Keratinocyte (primary cell): ENCODE measurements at regions not wholly inside any gene's neighbourhood (a gene's known extent, or its start where the extent isn't known, plus 50 kb on each side); places are given as distances from the start of the nearest gene placed in this dataset.

Experiments used
- DNase-seq: peaks from one replicate; pipeline ENCODE4 v3.0.0-alpha.2; 2011; ENCODE audit warnings: low read depth, missing footprints, low spot score
- FAIRE-seq: peaks from 2 replicates; lab custom pipeline; 2011; peaks lifted over from hg19 to GRCh38; lab: Jason Lieb, UNC
- H2AFZ ChIP-seq: 2 replicates; pipeline ENCODE4 v1.6.0; 2012; ENCODE audit warnings: low read length, control low read depth, inconsistent platforms; ENCODE audit not compliant: control insufficient read depth
- H3K27ac ChIP-seq: 2 replicates; pipeline ENCODE4 v1.5.1; 2011; ENCODE audit warnings: low read length; ENCODE audit not compliant: control insufficient read depth, insufficient read depth
- H3K27me3 ChIP-seq: 3 replicates; pipeline ENCODE4 v1.6.0; 2011; ENCODE audit warnings: low read length; ENCODE audit not compliant: control insufficient read depth, insufficient read depth; ENCODE audit errors: extremely low read depth
- H3K36me3 ChIP-seq, 2 experiments: 2 replicates in 1 of 2; 3 replicates in 1 of 2; pipeline ENCODE4 v1.5.1; 2011; ENCODE audit warnings: low read length in 2 of 2, mild to moderate bottlenecking in 1 of 2; ENCODE audit not compliant: control insufficient read depth in 2 of 2, insufficient read depth in 2 of 2; ENCODE audit errors: extremely low read depth in 1 of 2
- H3K4me1 ChIP-seq: 3 replicates; pipeline ENCODE4 v1.5.1; 2011; ENCODE audit warnings: low read length; ENCODE audit not compliant: control insufficient read depth, insufficient read depth; ENCODE audit errors: extremely low read depth
- H3K4me2 ChIP-seq: 3 replicates; pipeline ENCODE4 v1.6.0; 2011; ENCODE audit warnings: low read depth, low read length; ENCODE audit not compliant: control insufficient read depth, insufficient read depth; ENCODE audit errors: extremely low read depth
- H3K4me3 ChIP-seq, 3 experiments: fragments of 200-600 bp in 1 of 3; sonication (generic) in 1 of 3; 2 replicates in 2 of 3; 3 replicates in 1 of 3; pipeline ENCODE4 v1.5.1; 2011 to 2016; ENCODE audit warnings: low read length in 3 of 3, mild to moderate bottlenecking in 3 of 3, control low read depth in 2 of 3, inconsistent platforms in 1 of 3, low read depth in 1 of 3, mixed read lengths in 1 of 3, mixed run types in 1 of 3, moderate library complexity in 1 of 3; ENCODE audit not compliant: control insufficient read depth in 2 of 3, insufficient read depth in 2 of 3; ENCODE audit errors: extremely low read depth in 1 of 3
- H3K79me2 ChIP-seq: 2 replicates; pipeline ENCODE4 v1.6.0; 2012; ENCODE audit warnings: low read length; ENCODE audit not compliant: control insufficient read depth, insufficient read depth
- H3K9ac ChIP-seq: 3 replicates; pipeline ENCODE4 v1.6.0; 2011; ENCODE audit warnings: low read length; ENCODE audit not compliant: control insufficient read depth, insufficient read depth; ENCODE audit errors: extremely low read depth
- H3K9me1 ChIP-seq: 3 replicates; pipeline ENCODE4 v1.6.0; 2011; ENCODE audit warnings: low read length; ENCODE audit not compliant: control insufficient read depth, insufficient read depth; ENCODE audit errors: extremely low read depth
- H3K9me3 ChIP-seq: 2 replicates; pipeline ENCODE4 v1.5.1; 2012; ENCODE audit warnings: low read depth, low read length; ENCODE audit not compliant: control insufficient read depth
- H4K20me1 ChIP-seq: 3 replicates; pipeline ENCODE4 v1.6.0; 2011; ENCODE audit warnings: low read length; ENCODE audit not compliant: control insufficient read depth, insufficient read depth; ENCODE audit errors: extremely low read depth
- EZH2 ChIP-seq: IDR thresholded peaks from one replicate; pipeline ENCODE4 v1.6.1; 2012; ENCODE audit warnings: inconsistent platforms, mild to moderate bottlenecking, low read length, moderate library complexity
- dilution Hi-C: fragments of 300-500 bp; cut with MboI; formaldehyde crosslinking; loops from one replicate; pipeline ENCODE4 v1.7.0; 2020; ENCODE audit warnings: low sequenced_read_pairs; ENCODE audit not compliant: extremely low pct_ligation_motif_present
- TF ChIP-seq, protein P1 (sequence below), 3 experiments: IDR thresholded peaks in 1 of 3; conservative IDR thresholded peaks in 1 of 3; optimal IDR thresholded peaks in 1 of 3; 2 replicates in 2 of 3; 3 replicates in 1 of 3; pipeline versions ENCODE3 to v1.5.1; 2011; ENCODE audit warnings: low read length in 3 of 3, mild to moderate bottlenecking in 3 of 3, moderate library complexity in 2 of 3, control low read depth in 1 of 3, inconsistent platforms in 1 of 3; ENCODE audit not compliant: insufficient read depth in 2 of 3; ENCODE audit errors: extremely low read depth in 1 of 3

DNA sequence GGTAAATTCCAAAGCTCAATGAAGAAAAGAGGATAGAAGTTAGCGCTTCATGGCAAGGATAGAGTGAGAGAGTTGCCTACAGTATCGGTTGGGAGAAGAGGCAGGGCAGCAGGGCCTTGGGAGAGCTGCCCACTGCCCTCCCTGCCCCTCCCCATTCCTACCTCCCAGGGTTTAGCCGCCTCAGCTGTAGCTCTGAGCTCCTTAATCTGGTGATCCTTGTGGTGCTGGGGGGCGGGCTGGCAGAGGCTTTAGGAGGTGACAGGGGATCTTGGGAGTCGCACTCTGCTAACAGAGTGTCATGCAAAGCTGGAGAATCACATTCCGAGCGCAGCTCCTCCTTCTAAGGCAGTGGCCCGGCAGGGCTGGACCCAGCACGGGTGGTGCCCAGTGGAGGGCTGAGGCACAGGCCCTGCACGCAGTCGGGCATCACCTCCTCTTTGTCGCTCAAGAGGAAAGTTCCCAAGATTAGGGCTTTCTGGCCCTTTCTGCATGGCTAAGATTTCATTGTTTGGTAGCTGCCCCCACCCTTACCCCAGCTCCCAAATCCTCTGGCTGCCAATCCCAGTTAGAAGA, 57.1 kb upstream of the POLG start:
- H3K36me3 ChIP-seq, result no peaks in the 10 kb centered on the region
- TF ChIP-seq, protein P1, sequence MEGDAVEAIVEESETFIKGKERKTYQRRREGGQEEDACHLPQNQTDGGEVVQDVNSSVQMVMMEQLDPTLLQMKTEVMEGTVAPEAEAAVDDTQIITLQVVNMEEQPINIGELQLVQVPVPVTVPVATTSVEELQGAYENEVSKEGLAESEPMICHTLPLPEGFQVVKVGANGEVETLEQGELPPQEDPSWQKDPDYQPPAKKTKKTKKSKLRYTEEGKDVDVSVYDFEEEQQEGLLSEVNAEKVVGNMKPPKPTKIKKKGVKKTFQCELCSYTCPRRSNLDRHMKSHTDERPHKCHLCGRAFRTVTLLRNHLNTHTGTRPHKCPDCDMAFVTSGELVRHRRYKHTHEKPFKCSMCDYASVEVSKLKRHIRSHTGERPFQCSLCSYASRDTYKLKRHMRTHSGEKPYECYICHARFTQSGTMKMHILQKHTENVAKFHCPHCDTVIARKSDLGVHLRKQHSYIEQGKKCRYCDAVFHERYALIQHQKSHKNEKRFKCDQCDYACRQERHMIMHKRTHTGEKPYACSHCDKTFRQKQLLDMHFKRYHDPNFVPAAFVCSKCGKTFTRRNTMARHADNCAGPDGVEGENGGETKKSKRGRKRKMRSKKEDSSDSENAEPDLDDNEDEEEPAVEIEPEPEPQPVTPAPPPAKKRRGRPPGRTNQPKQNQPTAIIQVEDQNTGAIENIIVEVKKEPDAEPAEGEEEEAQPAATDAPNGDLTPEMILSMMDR (optimal IDR thresholded peaks at IDR 0.05 in 1 of 3, IDR thresholded peaks at IDR 0.05 in 1 of 3, conservative IDR thresholded peaks at IDR 0.05 in 1 of 3; ENCODE audit: extremely low read depth in 1 of 3, insufficient read depth in 2 of 3, low read length in 3 of 3), result no peak
- no peak for TF ChIP-seq EZH2
- no peak for FAIRE-seq

DNA sequence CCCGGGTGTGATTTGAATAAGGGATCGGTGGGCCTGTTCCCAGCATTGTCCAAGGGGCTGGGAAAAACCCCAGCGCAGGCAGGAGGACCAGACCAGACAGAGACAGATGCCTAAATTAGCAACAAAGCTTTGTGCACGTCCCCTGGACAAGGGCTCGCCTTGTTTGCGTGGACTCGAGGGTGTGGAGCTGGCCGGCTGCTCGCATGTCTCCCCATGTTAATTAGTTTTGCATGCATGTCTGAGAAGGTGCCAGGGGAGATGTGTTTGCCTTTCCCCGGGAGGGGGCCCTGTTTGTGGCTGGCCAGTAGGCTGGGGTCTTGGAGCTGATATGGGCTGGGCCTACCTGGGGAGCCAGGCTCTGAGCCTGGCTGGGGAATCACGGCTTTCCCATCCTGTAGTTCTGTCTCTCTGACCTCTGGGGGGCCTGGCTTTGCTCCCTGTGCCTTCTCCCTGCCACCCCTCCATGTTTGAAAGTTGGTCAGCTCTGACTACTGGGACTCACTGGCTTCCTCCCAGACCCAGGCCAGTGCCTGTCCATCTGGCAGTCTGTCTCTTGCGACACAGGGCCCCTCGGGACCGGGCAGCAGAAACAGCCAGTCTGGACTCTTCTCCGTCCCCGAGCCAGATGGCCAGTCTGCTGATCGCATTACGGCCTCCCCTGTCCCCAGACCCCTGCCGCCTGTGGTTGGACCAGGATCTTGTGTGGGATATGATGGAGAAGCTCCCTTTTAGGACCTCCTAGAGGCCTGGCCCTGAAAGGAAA, 55.4 kb upstream of the POLG start:
- no peak overlapping the region for H2AFZ ChIP-seq
- H3K4me3 ChIP-seq, result no peak overlapping the region
- H3K36me3 ChIP-seq, result no peaks in the 10 kb centered on the region
- H3K4me2 ChIP-seq, result no peak overlapping the region
- H3K79me2 ChIP-seq, result no peaks in the 10 kb centered on the region
- H3K9me3 ChIP-seq, result no peaks in the 10 kb centered on the region
- H3K4me1 ChIP-seq, result no peaks in the 10 kb centered on the region
- H4K20me1 ChIP-seq, result no peaks in the 10 kb centered on the region
- peaks cover 82% of the 10 kb centered on the region for H3K27me3 ChIP-seq
- H3K27ac ChIP-seq, result no peak overlapping the region
- no peak overlapping the region for H3K9ac ChIP-seq
- dilution Hi-C loops, result no loop called here
- TF ChIP-seq, protein P1 (optimal IDR thresholded peaks at IDR 0.05 in 1 of 3, IDR thresholded peaks at IDR 0.05 in 1 of 3, conservative IDR thresholded peaks at IDR 0.05 in 1 of 3; ENCODE audit: extremely low read depth in 1 of 3, insufficient read depth in 2 of 3, low read length in 3 of 3), result no peak
- TF ChIP-seq EZH2, result no peak
- FAIRE-seq (no peak), DNase-seq (no peak)
- H3K9me1 ChIP-seq, result no peaks in the 10 kb centered on the region

More for the DNA sequence above, 57.1 kb upstream of the POLG start:
- H3K27ac ChIP-seq, result no peak overlapping the region
- dilution Hi-C loops, result no loop called here
- DNase-seq, result no peak
- peaks cover 82% of the 10 kb centered on the region for H3K27me3 ChIP-seq
- no peaks in the 10 kb centered on the region for H3K9me1 ChIP-seq
- H2AFZ ChIP-seq, result no peak overlapping the region
- H3K9me3 ChIP-seq, result no peaks in the 10 kb centered on the region
- no peak overlapping the region for H3K4me2 ChIP-seq
- H3K79me2 ChIP-seq, result no peaks in the 10 kb centered on the region
- no peak overlapping the region for H3K4me3 ChIP-seq
- no peaks in the 10 kb centered on the region for H4K20me1 ChIP-seq
- H3K4me1 ChIP-seq, result peaks cover 8% of the 10 kb centered on the region
- no peak overlapping the region for H3K9ac ChIP-seq
